ENCODE measurements at regions not wholly inside any gene's neighbourhood (a gene's known extent, or its start where the extent isn't known, plus 50 kb on each side); places are given as distances from the start of the nearest gene placed in this dataset.

GRCh38 chr12:125531574-125531973 is 466.3 kb downstream of the AACS start:
- CTCF ChIA-PET = no interaction called here
- no peaks in the 10 kb centered on the region for H3K9me3 Mint-ChIP-seq (ENCODE audit: low read depth, unreplicated experiment)
- BruUV-seq (replicated peaks) = no TSS peak
- intact Hi-C loops (cut with micrococcal nuclease; ENCODE audit: unreplicated experiment) = loop anchor here (5.0 kb wide), 2 partner anchors 536 to 1216 kb away; no protein-coding TSS in a partner anchor
- no peaks in the 10 kb centered on the region for H3K4me1 Mint-ChIP-seq (ENCODE audit: low read depth, unreplicated experiment)
- DNase-seq = no peak
- H3K4me3 Mint-ChIP-seq (ENCODE audit: low read depth, unreplicated experiment) = no peak overlapping the region
- H3K36me3 Mint-ChIP-seq (ENCODE audit: insufficient read depth, unreplicated experiment) = no peaks in the 10 kb centered on the region
- H3K27me3 Mint-ChIP-seq (ENCODE audit: unreplicated experiment) = peaks cover 34% of the 10 kb centered on the region
- no peak for TF ChIP-seq CTCF (IDR thresholded peaks at IDR 0.05; ENCODE audit: unreplicated experiment)
- H3K27ac Mint-ChIP-seq (ENCODE audit: unreplicated experiment) = no peak overlapping the region

- Mint-ChIP-seq H3K4me1 (ENCODE audit: low read depth, unreplicated experiment) (no peaks in the 10 kb centered on the region), H3K27ac (ENCODE audit: unreplicated experiment) (no peak overlapping the region), H3K4me3 (ENCODE audit: low read depth, unreplicated experiment) (no peak overlapping the region), H3K27me3 (ENCODE audit: unreplicated experiment) (peaks cover 31% of the 10 kb centered on the region), H3K36me3 (ENCODE audit: insufficient read depth, unreplicated experiment) (no peaks in the 10 kb centered on the region), H3K9me3 (ENCODE audit: low read depth, unreplicated experiment) (no peaks in the 10 kb centered on the region)
- CTCF ChIA-PET = no interaction called here
- BruUV-seq (replicated peaks) = no TSS peak
- intact Hi-C loops (cut with micrococcal nuclease; ENCODE audit: unreplicated experiment) = loop anchor here (1.0 to 5.0 kb wide), 7 partner anchors 149 to 1341 kb away; no protein-coding TSS in a partner anchor
- peak; percentile 86 for DNase-seq
- TF ChIP-seq CTCF (IDR thresholded peaks at IDR 0.05; ENCODE audit: unreplicated experiment) = peak; percentile 92
Observed at GRCh38 chr12:125533434-125534029, 468.3 kb downstream of the AACS start.

- Mint-ChIP-seq H3K4me3 (ENCODE audit: low read depth, unreplicated experiment) (no peak overlapping the region), H3K27ac (ENCODE audit: unreplicated experiment) (no peak overlapping the region), H3K4me1 (ENCODE audit: low read depth, unreplicated experiment) (no peaks in the 10 kb centered on the region), H3K9me3 (ENCODE audit: low read depth, unreplicated experiment) (peaks cover 2% of the 10 kb centered on the region), H3K36me3 (ENCODE audit: insufficient read depth, unreplicated experiment) (no peaks in the 10 kb centered on the region), H3K27me3 (ENCODE audit: unreplicated experiment) (no peaks in the 10 kb centered on the region)
- no TSS peak for BruUV-seq (replicated peaks)
- DNase-seq = no peak
- CTCF ChIA-PET = no interaction called here
- no peak for TF ChIP-seq CTCF (IDR thresholded peaks at IDR 0.05; ENCODE audit: unreplicated experiment)
- intact Hi-C loops (cut with micrococcal nuclease; ENCODE audit: unreplicated experiment) = no loop called here
Observed at GRCh38 chr12:125538401-125539199, 473.4 kb downstream of the AACS start.

DNA sequence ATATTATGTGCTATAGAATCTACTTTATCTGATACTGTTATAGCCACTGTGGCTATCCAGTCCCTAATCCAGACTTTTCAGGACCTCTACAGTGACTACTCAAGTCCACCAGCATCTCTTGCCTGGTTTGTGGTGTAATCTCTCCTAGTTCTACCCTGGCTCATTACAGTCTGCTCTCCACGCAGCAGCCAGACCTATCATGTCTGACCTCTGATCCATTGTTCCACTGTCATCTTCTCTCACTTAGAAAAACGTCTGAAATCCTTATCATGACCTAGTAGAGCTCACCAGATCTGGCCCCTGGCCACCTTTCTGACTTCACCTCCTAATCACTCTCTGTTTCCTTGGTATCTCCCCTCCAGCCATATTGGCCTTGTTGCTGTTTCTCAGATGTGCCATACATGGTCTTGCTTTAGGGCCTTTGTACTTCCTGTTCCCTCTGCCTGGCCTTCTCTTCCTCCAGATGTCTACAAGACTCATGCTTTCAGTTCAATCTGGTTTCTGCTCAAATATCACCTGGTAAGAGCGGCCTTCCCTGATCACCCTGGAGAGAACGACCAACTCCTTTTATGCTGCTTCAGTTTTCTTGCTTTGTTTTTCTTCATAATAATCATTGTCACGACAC is 475.5 kb downstream of the AACS start:
- Mint-ChIP-seq H3K4me1 (ENCODE audit: low read depth, unreplicated experiment) (peaks cover 13% of the 10 kb centered on the region), H3K27ac (ENCODE audit: unreplicated experiment) (no peak overlapping the region), H3K27me3 (ENCODE audit: unreplicated experiment) (no peaks in the 10 kb centered on the region), H3K4me3 (ENCODE audit: low read depth, unreplicated experiment) (no peak overlapping the region), H3K36me3 (ENCODE audit: insufficient read depth, unreplicated experiment) (no peaks in the 10 kb centered on the region), H3K9me3 (ENCODE audit: low read depth, unreplicated experiment) (peaks cover 2% of the 10 kb centered on the region)
- CTCF ChIA-PET = no interaction called here
- no peak for DNase-seq
- BruUV-seq (replicated peaks) = no TSS peak
- no peak for TF ChIP-seq CTCF (IDR thresholded peaks at IDR 0.05; ENCODE audit: unreplicated experiment)
- intact Hi-C loops (cut with micrococcal nuclease; ENCODE audit: unreplicated experiment) = no loop called here
